WERI-Rb-1 (cell line): ENCODE measurements at regions not wholly inside any gene's neighbourhood (a gene's known extent, or its start where the extent isn't known, plus 50 kb on each side); places are given as distances from the start of the nearest gene placed in this dataset.

Experiments used
- DNase-seq: peaks from one replicate; pipeline ENCODE4 v3.0.0-alpha.2; 2020
- H3K27ac ChIP-seq: fragments of 250-450 bp; sonication (Bioruptor Pico); 2 replicates; pipeline ENCODE4 v1.5.1; 2020; ENCODE audit warnings: mild to moderate bottlenecking, moderate library complexity
- H3K27me3 ChIP-seq: fragments of 250-450 bp; sonication (Bioruptor Pico); 2 replicates; pipeline ENCODE4 v1.5.1; 2021; ENCODE audit warnings: mild to moderate bottlenecking, low read depth, moderate library complexity; ENCODE audit not compliant: insufficient read depth, severe bottlenecking
- H3K36me3 ChIP-seq: fragments of 250-450 bp; sonication (Bioruptor Pico); 2 replicates; pipeline ENCODE4 v1.5.1; 2020; ENCODE audit warnings: mild to moderate bottlenecking, moderate library complexity
- H3K4me3 ChIP-seq: 2 replicates; pipeline ENCODE4 v1.5.1; 2011; ENCODE audit warnings: low read depth, mild to moderate bottlenecking, control low read depth, low read length
- H3K9me3 ChIP-seq: fragments of 250-450 bp; sonication (Bioruptor Pico); 2 replicates; pipeline ENCODE4 v1.5.1; 2021; ENCODE audit warnings: mild to moderate bottlenecking, moderate library complexity; ENCODE audit not compliant: severe bottlenecking
- TF ChIP-seq, protein P1 (sequence below): IDR thresholded peaks from 2 replicates; pipeline ENCODE4 v1.5.1; 2011; ENCODE audit warnings: low read depth, mild to moderate bottlenecking, control low read depth, inconsistent platforms, low read length

- Histone ChIP-seq H3K4me3 (no peak overlapping the region), H3K36me3 (no peaks in the 10 kb centered on the region), H3K27me3 (no peaks in the 10 kb centered on the region), H3K9me3 (no peaks in the 10 kb centered on the region), H3K27ac (no peak overlapping the region)
- TF ChIP-seq, protein P1, sequence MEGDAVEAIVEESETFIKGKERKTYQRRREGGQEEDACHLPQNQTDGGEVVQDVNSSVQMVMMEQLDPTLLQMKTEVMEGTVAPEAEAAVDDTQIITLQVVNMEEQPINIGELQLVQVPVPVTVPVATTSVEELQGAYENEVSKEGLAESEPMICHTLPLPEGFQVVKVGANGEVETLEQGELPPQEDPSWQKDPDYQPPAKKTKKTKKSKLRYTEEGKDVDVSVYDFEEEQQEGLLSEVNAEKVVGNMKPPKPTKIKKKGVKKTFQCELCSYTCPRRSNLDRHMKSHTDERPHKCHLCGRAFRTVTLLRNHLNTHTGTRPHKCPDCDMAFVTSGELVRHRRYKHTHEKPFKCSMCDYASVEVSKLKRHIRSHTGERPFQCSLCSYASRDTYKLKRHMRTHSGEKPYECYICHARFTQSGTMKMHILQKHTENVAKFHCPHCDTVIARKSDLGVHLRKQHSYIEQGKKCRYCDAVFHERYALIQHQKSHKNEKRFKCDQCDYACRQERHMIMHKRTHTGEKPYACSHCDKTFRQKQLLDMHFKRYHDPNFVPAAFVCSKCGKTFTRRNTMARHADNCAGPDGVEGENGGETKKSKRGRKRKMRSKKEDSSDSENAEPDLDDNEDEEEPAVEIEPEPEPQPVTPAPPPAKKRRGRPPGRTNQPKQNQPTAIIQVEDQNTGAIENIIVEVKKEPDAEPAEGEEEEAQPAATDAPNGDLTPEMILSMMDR = no peak
- no peak for DNase-seq
Observed at GRCh38 chr6:104612541-104612940, 247.2 kb downstream of the HACE1 start.

DNA sequence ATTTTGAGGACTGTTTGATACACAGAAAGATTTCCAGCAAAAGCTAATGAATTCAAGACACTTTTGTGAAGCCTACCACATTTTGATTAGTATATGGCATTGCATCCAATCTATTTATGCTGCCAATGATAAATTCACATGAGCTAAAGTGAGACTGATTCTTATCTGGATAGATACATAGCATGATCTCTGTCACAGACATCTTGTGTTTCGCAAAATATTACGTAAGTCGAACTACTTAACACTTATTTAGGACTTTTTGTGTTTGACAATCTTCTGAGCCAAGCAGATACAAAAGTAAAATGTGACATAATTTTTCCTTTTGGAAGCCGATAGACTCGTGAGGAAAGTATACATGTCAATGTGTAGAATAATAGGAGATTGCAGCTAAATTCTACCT, 251.6 kb downstream of the HACE1 start:
- Histone ChIP-seq H3K27me3 (no peaks in the 10 kb centered on the region), H3K36me3 (no peaks in the 10 kb centered on the region), H3K9me3 (no peaks in the 10 kb centered on the region), H3K27ac (no peak overlapping the region), H3K4me3 (no peak overlapping the region)
- TF ChIP-seq, protein P1 = no peak
- no peak for DNase-seq

DNA sequence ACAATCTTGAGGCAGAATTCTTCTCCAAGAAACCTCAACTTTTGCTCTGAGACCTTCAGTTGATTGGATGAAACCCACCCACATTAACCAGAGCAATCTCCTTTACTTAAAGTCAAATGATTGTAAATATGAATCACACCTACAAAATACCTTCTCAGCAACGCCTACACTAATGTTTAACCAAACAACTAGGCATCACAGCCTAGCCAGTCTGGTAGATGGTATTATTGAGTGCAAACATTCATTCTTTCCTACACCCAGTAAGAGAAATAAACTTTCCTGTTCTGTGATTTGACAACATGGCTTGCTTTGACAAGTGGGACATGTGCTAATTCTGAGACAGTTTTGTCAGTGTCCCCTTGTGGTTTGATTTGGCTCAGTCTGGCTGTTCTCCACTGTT, 252.2 kb downstream of the HACE1 start:
- no peak overlapping the region for H3K4me3 ChIP-seq
- no peaks in the 10 kb centered on the region for H3K9me3 ChIP-seq
- H3K36me3 ChIP-seq = no peaks in the 10 kb centered on the region
- H3K27ac ChIP-seq = no peak overlapping the region
- TF ChIP-seq, protein P1 = no peak
- DNase-seq = no peak
- no peaks in the 10 kb centered on the region for H3K27me3 ChIP-seq

DNA sequence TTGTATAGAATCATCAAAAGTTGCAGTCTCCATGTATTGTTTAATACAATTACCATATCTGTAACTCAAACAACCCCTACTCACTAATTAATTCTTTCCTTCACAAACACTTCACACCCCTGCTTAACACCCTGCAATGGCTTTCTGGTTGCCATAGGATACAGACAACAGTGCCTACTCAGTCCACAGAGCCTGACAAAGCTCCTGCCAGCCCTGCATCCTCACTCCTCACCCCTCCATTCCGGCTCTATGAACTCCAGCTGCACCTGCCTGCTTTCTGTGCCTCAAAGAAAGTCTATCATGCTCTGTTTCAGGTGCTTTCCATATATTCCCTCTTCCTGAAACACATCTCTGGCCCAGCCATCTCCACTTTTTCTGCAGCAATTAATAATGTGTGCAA, 253.4 kb downstream of the HACE1 start:
- H3K9me3 ChIP-seq = no peaks in the 10 kb centered on the region
- TF ChIP-seq, protein P1 = no peak
- H3K4me3 ChIP-seq = no peak overlapping the region
- no peaks in the 10 kb centered on the region for H3K27me3 ChIP-seq
- no peak overlapping the region for H3K27ac ChIP-seq
- H3K36me3 ChIP-seq = no peaks in the 10 kb centered on the region
- DNase-seq = no peak

DNA sequence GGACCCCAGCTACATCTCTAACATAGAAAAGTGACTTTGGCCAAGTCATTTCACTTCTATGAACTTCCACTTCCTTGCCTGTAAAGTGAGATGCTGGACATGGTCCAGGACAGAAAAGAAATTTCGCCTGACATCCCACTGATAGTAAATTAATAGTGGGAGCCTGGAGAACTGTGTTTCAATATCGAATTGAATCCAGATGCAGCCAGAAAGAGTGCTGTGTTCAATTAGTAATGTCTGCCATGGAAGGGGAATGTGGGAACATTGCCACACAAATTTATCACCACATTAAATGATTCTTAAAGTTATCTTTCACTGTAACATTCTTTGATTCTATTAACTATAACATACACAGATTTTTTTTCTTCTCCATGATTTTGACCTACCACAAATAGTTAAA, 255.0 kb downstream of the HACE1 start:
- TF ChIP-seq, protein P1 = no peak
- Histone ChIP-seq H3K27me3 (no peaks in the 10 kb centered on the region), H3K9me3 (no peaks in the 10 kb centered on the region), H3K36me3 (no peaks in the 10 kb centered on the region), H3K27ac (no peak overlapping the region), H3K4me3 (no peak overlapping the region)
- no peak for DNase-seq

- no peak overlapping the region for H3K4me3 ChIP-seq
- H3K9me3 ChIP-seq = no peaks in the 10 kb centered on the region
- no peak for DNase-seq
- no peak overlapping the region for H3K27ac ChIP-seq
- TF ChIP-seq, protein P1 = no peak
- H3K36me3 ChIP-seq = no peaks in the 10 kb centered on the region
- H3K27me3 ChIP-seq = no peaks in the 10 kb centered on the region
Observed at GRCh38 chr6:104603108-104603745, 256.5 kb downstream of the HACE1 start.
